GM21786 (cell line): ENCODE measurements at regions not wholly inside any gene's neighbourhood (a gene's known extent, or its start where the extent isn't known, plus 50 kb on each side); places are given as distances from the start of the nearest gene placed in this dataset.

Experiments used
- ATAC-seq: cut with Tn5 transposase; IDR thresholded peaks from one replicate; pipeline ENCODE4 v1.9.1; 2021; ENCODE audit not compliant: unreplicated experiment

DNA sequence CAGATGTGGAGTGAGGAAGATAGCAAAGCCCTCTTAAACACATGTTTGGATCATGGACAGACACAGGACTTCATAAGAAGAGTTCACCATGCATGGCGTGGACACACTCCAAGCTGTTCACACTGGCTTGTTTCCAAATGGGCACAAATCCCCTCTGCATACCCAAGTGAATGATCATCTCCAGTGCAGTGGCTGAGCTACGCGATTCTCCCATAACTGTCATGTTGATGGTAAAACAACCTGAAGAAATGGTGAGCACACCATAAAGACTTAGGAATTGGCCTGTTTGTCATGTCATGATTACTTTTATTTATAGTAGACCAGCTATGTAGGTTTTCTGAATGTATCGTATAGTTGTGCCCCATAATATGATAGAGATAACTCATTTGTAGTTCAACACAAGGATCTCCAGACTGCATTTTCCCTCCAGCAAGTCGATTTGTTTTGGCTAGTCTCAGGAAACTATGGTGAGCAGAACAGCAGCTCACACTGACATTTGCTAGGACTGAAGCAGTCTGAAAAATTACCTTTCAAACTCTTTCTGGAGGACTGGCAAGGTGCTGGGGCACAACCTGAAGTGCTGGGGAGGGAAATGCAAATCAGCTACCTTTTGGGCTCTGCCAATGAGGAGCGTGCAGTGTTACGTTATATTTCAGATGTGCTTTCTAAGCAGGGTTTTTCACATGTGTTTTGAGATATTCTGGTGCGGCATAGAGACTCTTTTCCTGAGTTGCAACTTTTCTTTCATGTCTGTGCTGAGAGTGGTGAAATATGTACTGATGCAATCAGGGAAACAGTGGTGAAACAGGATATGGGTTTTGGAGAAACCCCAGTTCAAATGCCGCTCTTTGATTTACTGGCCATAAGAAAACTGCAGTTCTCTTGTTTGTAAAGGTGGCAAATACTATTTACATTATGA lies 629.6 kb upstream of the DPP6 start:
- no peak for ATAC-seq

GRCh38 chr7:153423210-153423590 lies 629.0 kb upstream of the DPP6 start:
- ATAC-seq: no peak

GRCh38 chr7:153430931-153431330 lies 621.3 kb upstream of the DPP6 start:
- no peak for ATAC-seq

DNA sequence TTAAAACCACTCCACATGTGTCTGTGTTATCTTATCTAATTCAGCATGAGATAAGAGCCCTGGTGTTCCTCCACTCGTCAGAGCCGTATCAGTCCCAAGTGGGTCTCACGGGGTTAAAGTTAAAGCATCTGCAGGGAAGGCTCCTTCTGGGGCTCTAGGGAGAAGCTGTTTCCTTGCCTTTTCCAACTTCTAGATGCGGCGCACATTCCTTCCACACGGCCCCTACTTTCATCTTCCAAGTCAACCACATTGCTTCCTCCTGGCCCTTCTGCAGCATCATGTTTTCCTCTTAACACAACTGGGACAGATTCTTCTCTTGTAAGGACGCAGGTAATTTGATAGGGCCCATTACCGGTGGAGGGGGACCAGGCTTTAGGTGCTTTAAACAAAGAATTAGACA lies 620.1 kb upstream of the DPP6 start:
- ATAC-seq: no peak

- no peak for ATAC-seq
Measured at GRCh38 chr7:153433223-153433622, 619.0 kb upstream of the DPP6 start.

GRCh38 chr7:153440715-153441114 lies 611.5 kb upstream of the DPP6 start:
- no peak for ATAC-seq

DNA sequence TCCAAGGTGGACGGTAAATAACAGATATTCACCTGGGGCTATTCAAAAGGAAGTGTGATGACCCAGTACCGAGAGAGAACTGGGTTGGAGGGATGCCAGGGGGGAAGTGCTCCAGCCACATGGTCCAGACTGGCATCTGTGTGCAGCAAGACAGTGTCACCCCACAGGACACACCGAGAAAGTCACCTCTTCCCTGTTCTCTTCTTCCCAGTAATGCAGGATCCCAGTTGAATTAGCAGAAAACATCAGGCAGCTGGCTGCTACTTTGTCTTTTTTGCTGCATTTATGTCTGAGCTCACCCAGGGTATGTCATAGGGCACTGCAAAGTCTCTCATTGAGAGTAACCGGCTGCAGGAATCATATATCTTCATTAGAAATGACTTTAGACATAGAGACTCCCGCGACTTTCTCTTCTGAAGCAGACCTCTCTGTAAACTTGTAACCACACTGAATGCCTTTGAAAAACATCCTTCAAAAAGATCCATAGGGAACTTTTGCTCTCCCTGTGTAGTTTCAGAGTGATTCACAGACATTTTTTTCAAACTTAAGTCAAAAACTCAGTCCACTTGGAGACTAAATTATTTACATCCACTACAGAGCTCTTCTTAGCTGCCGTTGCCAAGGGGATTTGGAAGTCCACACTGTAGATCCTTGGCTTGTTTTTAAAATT lies 609.0 kb upstream of the DPP6 start:
- ATAC-seq: no peak

DNA sequence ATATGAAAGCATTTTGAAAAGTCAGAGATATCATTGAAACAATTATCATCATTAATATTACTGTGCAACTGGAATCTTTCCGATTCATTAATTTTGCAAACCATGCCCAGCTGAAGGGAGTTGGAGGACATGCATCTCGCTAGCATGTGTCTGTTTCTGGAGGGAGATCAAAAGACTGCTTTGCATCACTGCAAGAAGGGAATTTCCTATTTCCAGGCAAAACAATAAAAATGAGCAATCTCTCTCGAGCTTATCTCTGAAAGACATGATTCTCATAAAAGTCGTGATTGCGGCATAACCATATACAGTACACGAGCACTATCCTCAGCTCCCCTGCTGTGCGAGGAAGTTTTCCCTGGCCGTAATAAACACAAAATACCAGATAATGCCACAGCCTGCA lies 607.6 kb upstream of the DPP6 start:
- ATAC-seq: no peak

DNA sequence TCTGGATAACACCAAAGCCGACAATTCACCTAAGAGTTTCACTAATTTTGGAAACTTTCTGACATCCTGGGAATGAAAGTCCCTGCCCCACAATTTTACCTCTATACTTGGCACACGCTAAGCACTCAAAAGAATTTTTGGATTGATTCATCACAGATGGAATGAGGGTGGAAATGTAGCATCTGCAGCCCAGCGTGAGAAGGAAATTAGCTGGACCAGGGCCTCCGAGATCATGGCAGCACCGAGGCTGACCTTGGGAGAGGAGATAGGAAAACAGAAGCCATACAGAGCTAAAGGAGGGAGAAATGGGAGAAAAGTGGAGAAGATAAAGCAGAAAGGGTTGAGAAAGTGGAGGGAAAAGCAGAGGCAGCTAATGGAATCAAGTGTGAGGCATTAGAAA lies 606.6 kb upstream of the DPP6 start:
- ATAC-seq: no peak

GRCh38 chr7:153446490-153446889 lies 605.7 kb upstream of the DPP6 start:
- no peak for ATAC-seq

DNA sequence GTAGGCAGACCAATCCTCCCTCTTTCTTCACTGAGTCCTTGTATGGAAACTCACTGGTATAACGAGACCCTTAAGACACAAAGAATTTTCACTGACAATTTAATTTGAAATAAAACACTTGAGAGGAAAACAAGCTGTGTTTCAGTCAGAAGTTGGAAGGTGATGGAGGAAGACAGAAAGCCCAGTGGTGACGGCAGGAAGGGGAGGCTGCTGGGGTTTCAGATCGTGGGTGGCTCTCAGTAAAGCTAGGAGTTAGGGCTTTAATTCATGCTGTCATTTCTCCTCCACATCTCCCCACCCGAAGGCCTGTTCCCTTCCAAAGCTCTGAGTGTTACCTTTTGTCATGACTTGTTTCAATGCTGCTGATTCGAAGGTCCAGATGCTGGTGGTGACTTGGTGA lies 605.2 kb upstream of the DPP6 start:
- ATAC-seq: no peak

GRCh38 chr7:153452661-153453060 lies 599.5 kb upstream of the DPP6 start:
- ATAC-seq: no peak

DNA sequence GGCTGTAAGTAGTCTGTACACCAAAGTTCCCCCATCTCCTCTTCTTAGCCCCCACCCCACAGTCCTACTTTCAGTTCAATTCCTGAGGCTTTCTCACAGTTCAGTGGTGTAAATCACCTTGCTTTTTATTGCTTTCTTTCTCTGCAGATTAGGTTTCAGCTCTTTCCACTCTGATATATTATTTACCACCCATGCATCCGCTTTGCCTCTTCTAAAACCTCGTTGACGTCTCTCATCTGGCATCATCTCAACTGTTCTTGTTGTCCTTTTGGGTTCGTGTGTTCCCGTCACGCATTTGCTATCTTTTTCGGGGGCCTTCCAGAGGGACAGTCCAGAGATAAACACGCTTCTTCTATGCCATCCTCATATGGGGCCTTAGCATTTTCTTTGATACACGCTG lies 597.9 kb upstream of the DPP6 start:
- no peak for ATAC-seq

GRCh38 chr7:153457746-153458145 lies 594.5 kb upstream of the DPP6 start:
- no peak for ATAC-seq

DNA sequence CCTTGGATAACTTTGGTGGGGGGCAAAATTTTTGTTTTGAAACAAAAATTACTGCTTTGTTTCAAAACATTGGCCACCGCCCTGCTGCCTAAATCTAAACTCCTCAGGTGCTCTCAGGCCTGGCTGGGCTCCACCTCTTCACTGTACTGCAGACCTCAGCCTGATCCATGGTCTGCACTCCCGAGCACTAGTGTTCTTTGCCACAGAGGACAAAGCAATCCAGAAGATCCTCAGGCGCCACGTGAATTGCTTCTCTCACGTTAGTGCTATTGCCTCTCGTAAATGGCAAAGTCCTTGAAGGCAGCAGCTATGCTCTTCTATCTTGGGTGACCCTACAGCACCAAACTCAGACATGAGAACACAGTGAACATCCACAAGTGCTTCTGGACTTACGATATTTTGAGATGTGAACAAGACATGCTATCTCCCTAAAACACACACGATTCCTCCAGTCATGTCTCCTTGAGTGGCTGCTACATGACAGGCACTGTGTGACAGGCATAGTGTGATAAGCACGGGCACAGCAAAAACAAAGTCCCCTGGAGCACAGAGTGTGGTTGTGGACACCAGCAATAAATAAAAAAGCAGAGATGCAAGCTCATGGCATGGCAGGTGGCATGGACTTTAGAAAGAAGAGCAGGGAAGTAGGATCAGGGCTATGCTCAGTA lies 582.1 kb upstream of the DPP6 start:
- ATAC-seq: no peak

GRCh38 chr7:153472516-153472915 lies 579.7 kb upstream of the DPP6 start:
- no peak for ATAC-seq

- no peak for ATAC-seq
Measured at GRCh38 chr7:153473185-153473584, 579.0 kb upstream of the DPP6 start.

DNA sequence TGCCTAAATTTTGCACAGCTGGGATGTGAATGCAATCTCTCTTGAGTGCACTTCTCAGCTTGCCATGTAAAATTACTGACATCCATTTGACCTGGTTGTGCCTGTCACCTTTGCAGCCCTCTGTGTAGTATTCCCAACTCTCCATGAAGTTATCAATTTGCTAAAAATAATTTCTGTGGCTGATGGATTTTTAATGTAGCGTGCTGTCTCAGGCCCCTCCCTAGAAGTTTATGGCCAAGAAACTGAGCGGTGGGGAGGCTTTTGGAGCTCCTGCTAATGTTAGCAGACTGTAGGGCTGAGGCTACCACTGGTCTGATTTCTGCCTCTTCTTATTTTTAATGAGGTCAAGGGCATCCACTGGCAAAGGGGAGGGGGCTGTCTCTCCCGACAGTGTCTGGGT lies 577.0 kb upstream of the DPP6 start:
- ATAC-seq: no peak

DNA sequence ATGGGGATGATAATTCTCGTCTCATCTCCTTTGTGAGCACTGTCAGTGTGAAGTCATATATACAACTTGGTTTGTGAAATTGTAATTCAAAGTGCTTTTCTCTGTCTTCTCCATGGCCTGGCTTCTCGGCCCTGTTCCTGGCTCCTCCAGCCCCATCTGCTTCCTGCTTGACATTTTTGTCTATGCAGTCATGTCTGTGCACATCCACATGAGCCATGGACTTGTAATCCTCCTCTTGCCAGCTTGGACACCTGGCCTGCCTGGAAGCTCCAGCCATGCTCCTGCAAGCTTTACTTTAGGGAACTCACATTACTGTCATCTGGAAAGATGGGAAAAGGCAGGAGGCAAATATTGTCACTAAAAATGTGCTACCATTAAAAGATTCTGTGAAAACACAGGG lies 576.0 kb upstream of the DPP6 start:
- no peak for ATAC-seq

GRCh38 chr7:153496257-153496656 lies 555.9 kb upstream of the DPP6 start:
- ATAC-seq: no peak

GRCh38 chr7:153503093-153503492 lies 549.1 kb upstream of the DPP6 start:
- ATAC-seq: no peak
